ENCODE measurements at regions not wholly inside any gene's neighbourhood (a gene's known extent, or its start where the extent isn't known, plus 50 kb on each side); places are given as distances from the start of the nearest gene placed in this dataset.

DNA sequence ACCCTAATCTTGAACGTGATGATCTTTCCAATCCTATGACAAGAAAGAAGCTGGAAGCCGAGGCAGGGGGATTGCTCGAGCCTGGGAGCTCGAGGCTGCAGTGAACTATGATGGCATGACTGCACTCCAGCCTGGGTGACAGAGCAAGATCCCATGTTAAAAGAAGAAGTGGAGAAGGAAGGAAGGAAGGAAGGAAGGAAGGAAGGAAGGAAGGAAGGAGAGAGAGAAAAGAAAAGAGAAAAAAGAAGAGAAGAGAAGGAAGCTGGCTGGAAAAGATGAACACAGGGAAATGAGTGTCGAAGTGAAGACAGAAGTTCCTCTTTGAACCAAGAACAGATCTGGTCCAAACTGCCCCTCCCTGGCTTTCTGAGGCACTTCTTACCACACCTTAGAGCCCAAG lies 100.5 kb upstream of the PRNP start:
- TF ChIP-seq, protein P1, sequence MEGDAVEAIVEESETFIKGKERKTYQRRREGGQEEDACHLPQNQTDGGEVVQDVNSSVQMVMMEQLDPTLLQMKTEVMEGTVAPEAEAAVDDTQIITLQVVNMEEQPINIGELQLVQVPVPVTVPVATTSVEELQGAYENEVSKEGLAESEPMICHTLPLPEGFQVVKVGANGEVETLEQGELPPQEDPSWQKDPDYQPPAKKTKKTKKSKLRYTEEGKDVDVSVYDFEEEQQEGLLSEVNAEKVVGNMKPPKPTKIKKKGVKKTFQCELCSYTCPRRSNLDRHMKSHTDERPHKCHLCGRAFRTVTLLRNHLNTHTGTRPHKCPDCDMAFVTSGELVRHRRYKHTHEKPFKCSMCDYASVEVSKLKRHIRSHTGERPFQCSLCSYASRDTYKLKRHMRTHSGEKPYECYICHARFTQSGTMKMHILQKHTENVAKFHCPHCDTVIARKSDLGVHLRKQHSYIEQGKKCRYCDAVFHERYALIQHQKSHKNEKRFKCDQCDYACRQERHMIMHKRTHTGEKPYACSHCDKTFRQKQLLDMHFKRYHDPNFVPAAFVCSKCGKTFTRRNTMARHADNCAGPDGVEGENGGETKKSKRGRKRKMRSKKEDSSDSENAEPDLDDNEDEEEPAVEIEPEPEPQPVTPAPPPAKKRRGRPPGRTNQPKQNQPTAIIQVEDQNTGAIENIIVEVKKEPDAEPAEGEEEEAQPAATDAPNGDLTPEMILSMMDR (IDR thresholded peaks at IDR 0.05; ENCODE audit: low read depth, low read length), result no peak
- no peaks in the 10 kb centered on the region for H3K36me3 ChIP-seq
- H3K4me3 ChIP-seq (ENCODE audit: low read depth, low read length), result no peak overlapping the region
- no peaks in the 10 kb centered on the region for H3K9me3 ChIP-seq (ENCODE audit: severe bottlenecking)
- H3K27me3 ChIP-seq (ENCODE audit: insufficient read depth, low read depth, severe bottlenecking), result no peaks in the 10 kb centered on the region
- no peak for DNase-seq
- no peak overlapping the region for H3K27ac ChIP-seq

DNA sequence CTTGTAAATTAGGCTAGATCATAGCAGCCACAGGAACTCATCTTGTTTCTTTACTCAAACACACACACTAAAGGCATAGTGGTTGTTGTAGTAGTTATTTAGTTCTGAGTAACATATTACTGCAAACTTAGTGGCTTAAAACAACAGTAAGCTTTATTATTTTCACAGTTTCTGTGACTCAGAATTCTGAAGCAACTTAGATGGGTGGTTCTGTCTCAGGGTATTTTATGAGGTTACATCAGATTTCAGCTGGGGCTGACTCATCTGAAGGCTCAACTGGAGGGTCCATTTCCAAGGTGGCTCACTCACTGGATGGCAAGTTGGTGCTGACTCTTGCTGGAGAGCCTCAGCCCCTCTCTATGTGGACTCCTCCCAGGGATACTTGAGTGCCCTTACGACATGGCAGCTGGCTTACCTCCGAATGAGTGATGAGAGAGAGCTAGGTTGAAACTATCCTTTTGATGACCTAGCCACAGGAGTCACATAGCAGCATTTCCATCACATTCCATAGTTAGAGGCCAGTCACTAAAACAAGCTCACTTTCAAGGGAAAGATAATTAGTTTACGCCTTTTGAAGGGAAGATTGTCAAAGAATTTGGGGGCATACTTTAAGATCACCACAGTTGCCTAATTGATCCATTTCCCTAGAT lies 101.0 kb upstream of the PRNP start:
- Histone ChIP-seq H3K36me3 (no peaks in the 10 kb centered on the region), H3K4me3 (ENCODE audit: low read depth, low read length) (no peak overlapping the region), H3K27ac (no peak overlapping the region), H3K27me3 (ENCODE audit: insufficient read depth, low read depth, severe bottlenecking) (no peaks in the 10 kb centered on the region), H3K9me3 (ENCODE audit: severe bottlenecking) (no peaks in the 10 kb centered on the region)
- DNase-seq, result no peak
- TF ChIP-seq, protein P1 (IDR thresholded peaks at IDR 0.05; ENCODE audit: low read depth, low read length), result no peak

DNA sequence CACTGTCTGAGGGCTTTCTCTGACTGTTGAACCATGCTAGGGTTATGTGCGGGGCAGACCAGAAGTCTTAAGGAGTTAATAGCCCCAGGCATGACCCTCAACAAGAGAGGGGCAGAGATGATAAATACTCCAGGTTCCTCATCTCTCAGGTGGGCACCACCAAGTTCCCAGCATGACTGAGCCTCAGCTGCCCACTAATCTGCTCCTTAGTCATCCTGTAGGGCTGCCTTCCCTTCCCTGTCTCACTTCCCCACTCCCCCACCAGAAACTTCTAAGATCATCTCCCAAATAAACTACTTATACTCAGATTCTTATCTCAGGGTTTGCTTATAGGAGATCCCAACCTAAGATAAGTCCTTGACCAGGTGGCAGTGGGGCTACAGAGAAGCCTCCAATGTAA lies 101.7 kb upstream of the PRNP start:
- Histone ChIP-seq H3K9me3 (ENCODE audit: severe bottlenecking) (no peaks in the 10 kb centered on the region), H3K27ac (no peak overlapping the region), H3K27me3 (ENCODE audit: insufficient read depth, low read depth, severe bottlenecking) (no peaks in the 10 kb centered on the region), H3K4me3 (ENCODE audit: low read depth, low read length) (no peak overlapping the region), H3K36me3 (no peaks in the 10 kb centered on the region)
- TF ChIP-seq, protein P1 (IDR thresholded peaks at IDR 0.05; ENCODE audit: low read depth, low read length), result no peak
- DNase-seq, result no peak

DNA sequence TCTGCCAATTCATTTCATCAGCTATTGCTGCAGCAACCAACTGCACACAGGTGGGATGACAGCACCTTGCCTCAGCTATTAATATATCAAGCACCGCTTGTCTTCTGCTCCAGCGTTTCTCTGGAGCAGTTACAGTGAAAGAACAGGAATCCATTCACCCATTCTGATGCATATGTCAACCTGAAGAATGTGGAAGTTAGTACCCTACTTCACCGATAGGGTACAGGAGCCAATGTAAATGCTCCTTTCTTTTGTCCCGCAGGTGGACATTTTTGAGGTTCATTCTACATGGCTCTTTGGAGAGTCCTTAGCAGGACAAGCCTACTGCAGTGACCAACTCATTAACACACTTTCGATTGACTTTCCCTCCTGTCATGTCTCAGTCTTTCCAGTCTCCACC lies 104.4 kb upstream of the PRNP start:
- Histone ChIP-seq H3K4me3 (ENCODE audit: low read depth, low read length) (no peak overlapping the region), H3K27me3 (ENCODE audit: insufficient read depth, low read depth, severe bottlenecking) (no peaks in the 10 kb centered on the region), H3K9me3 (ENCODE audit: severe bottlenecking) (no peaks in the 10 kb centered on the region), H3K36me3 (no peaks in the 10 kb centered on the region), H3K27ac (no peak overlapping the region)
- DNase-seq, result no peak
- TF ChIP-seq, protein P1 (IDR thresholded peaks at IDR 0.05; ENCODE audit: low read depth, low read length), result no peak

DNA sequence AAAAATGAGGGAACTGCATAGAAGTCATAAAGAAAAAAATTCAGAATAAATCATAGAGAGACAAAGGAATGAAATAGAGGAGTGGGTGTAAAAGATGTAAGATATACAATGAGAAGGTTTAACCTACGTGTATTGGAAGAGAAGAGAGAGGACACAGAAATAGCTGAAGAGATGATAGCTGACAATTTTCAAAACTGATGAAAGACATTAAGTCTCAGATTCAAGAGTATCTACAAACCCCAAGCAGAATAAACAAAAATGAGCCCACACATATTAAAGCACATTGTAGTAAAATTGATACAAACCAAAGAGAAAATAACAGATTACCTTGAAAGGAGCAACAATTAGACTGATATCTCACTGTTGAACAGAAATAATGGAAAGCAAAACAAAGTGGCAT lies 107.9 kb upstream of the PRNP start:
- TF ChIP-seq, protein P1 (IDR thresholded peaks at IDR 0.05; ENCODE audit: low read depth, low read length), result no peak
- Histone ChIP-seq H3K27me3 (ENCODE audit: insufficient read depth, low read depth, severe bottlenecking) (no peaks in the 10 kb centered on the region), H3K4me3 (ENCODE audit: low read depth, low read length) (no peak overlapping the region), H3K36me3 (no peaks in the 10 kb centered on the region), H3K9me3 (ENCODE audit: severe bottlenecking) (peaks cover 4% of the 10 kb centered on the region), H3K27ac (no peak overlapping the region)
- no peak for DNase-seq

DNA sequence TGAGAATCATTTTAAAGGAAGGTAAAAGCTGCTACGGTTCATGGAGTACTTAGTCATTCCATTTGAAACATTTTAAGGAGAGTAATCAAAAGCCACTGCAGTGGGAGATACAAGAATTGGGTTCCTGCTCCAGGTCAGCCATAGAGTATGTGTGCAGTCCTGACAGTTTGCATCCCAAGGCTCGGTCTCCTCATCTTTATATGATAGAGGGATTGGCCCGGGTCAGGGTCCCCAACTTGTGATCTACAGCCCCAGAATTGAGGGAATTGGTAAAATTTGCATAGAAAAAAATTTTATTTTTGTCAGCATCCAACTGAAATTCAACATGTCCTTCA lies 111.9 kb upstream of the PRNP start:
- Histone ChIP-seq H3K27ac (peak overlapping the region; percentile 38), H3K4me3 (ENCODE audit: low read depth, low read length) (peak overlapping the region; percentile 34), H3K27me3 (ENCODE audit: insufficient read depth, low read depth, severe bottlenecking) (no peaks in the 10 kb centered on the region), H3K9me3 (ENCODE audit: severe bottlenecking) (peaks cover 4% of the 10 kb centered on the region), H3K36me3 (no peaks in the 10 kb centered on the region)
- TF ChIP-seq, protein P1 (IDR thresholded peaks at IDR 0.05; ENCODE audit: low read depth, low read length), result no peak
- no peak for DNase-seq

Data from WERI-Rb-1 (cell line).